K562 (cell line): ENCODE measurements at regions not wholly inside any gene's neighbourhood (a gene's known extent, or its start where the extent isn't known, plus 50 kb on each side); places are given as distances from the start of the nearest gene placed in this dataset.

ENCODE experiments used
- BRD4 ChIP-seq: fragments of 200-600 bp; sonication (generic); IDR thresholded peaks from 2 replicates; pipeline ENCODE4 v1.6.1; 2017; ENCODE audit warnings: inconsistent platforms
- CHD2 ChIP-seq: IDR thresholded peaks from 2 replicates; pipeline ENCODE4 v1.6.1; 2011; ENCODE audit warnings: low read depth, low read length

GRCh38 chr6:53412021-53412715, 63.4 kb upstream of the ELOVL5 start:
- TF ChIP-seq CHD2, result no peak
- no peak for TF ChIP-seq BRD4
